Psoas muscle (tissue), 7 donors: ENCODE measurements at regions not wholly inside any gene's neighbourhood (a gene's known extent, or its start where the extent isn't known, plus 50 kb on each side); places are given as distances from the start of the nearest gene placed in this dataset.

Source experiments
- ATAC-seq, 4 donors: fragments of 200-7000 bp; cut with Tn5 transposase; one replicate each; pipeline ENCODE4 v1.9.1; 2020; ENCODE audit warnings: moderate library complexity in 3 of 4, mild to moderate bottlenecking in 2 of 4
- DNase-seq, 2 donors: peaks; one replicate each; pipeline ENCODE4 v3.0.0-alpha.2; 2020
- H3K27ac ChIP-seq: fragments of 200-600 bp; one replicate; pipeline ENCODE4 v1.8.0; 2022
- H3K27me3 ChIP-seq, 3 donors: fragments of 200-600 bp in 1 of 3; one replicate each; pipeline versions ENCODE4 v1.6.1 to v1.8.0; 2013 to 2022; ENCODE audit warnings: low read length in 2 of 3, mild to moderate bottlenecking in 2 of 3, moderate library complexity in 1 of 3; ENCODE audit not compliant: insufficient read depth in 3 of 3
- H3K36me3 ChIP-seq, 2 donors: fragments of 200-600 bp in 1 of 2; one replicate each; pipeline versions ENCODE4 v1.6.1 to v1.8.0; 2013 to 2022; ENCODE audit warnings: low read depth in 1 of 2, mild to moderate bottlenecking in 1 of 2, moderate library complexity in 1 of 2; ENCODE audit not compliant: insufficient read depth in 1 of 2
- H3K4me1 ChIP-seq: fragments of 200-600 bp; one replicate; pipeline ENCODE4 v1.8.0; 2022
- H3K4me3 ChIP-seq: fragments of 200-600 bp; one replicate; pipeline ENCODE4 v1.8.0; 2022; ENCODE audit warnings: mild to moderate bottlenecking
- H3K9me3 ChIP-seq: fragments of 200-600 bp; one replicate; pipeline ENCODE4 v1.8.0; 2022
- CTCF ChIP-seq: fragments of 200-600 bp; IDR thresholded peaks from one replicate; pipeline ENCODE4 v1.8.0; 2022; ENCODE audit warnings: antibody characterized with exemption
- WGBS, 3 donors: extraction: QIAGEN DNeasy Blood & Tissue Kit; methylation state at CpG; one replicate each; pipeline versions ENCODE4 v1.1.6 to v1.1.7; 2013; 5-methylcytosine and 5-hydroxymethylcytosine counted together
- intact Hi-C, 2 donors: fragments of 100-400 bp; cut with DNase I; formaldehyde crosslinking; loops; one replicate each; pipeline versions ENCODE4 v1.11.0 to v1.14.2; 2022
- donor health status: healthy with polysubstance abuse.
- donor health status: DM: no; HTN: no; CAD: no; lungs with moderate emphysema.
- donor health status: Bipolar disorder and iron deficiency.
- donor health status: healthy.
- donor health status: DM: yes; HTN: yes; CAD: no.
- donor health status: DM: no; HTN: no; CAD: no.
- donor health status: DM: yes; HTN: yes; CAD: no.

- H3K4me3 ChIP-seq, result no peak overlapping the region
- intact Hi-C loops, result no loop called here
- H3K4me1 ChIP-seq, result no peaks in the 10 kb centered on the region
- TF ChIP-seq CTCF, result no peak
- DNase-seq (no peak), ATAC-seq (no peak)
- no peaks in the 10 kb centered on the region for H3K9me3 ChIP-seq
- WGBS, 3 donors, result 30 to 53% (median 32%) methylated on average over 5 of the region's 5 CpGs
- H3K27ac ChIP-seq, result no peak overlapping the region
- no peaks in the 10 kb centered on the region for H3K36me3 ChIP-seq
- no peaks in the 10 kb centered on the region for H3K27me3 ChIP-seq
Observed at GRCh38 chr13:22031702-22032286, 360.9 kb downstream of the FGF9 start.

- H3K27me3 ChIP-seq, result no peaks in the 10 kb centered on the region
- ATAC-seq (no peak), DNase-seq (no peak)
- no peaks in the 10 kb centered on the region for H3K4me1 ChIP-seq
- intact Hi-C loops, result no loop called here
- H3K4me3 ChIP-seq, result no peak overlapping the region
- no peak for TF ChIP-seq CTCF
- no peaks in the 10 kb centered on the region for H3K9me3 ChIP-seq
- no peaks in the 10 kb centered on the region for H3K36me3 ChIP-seq
- WGBS, 3 donors, result 89 to 92% (median 90%) methylated on average over 6 of the region's 6 CpGs
- H3K27ac ChIP-seq, result no peak overlapping the region
Observed at GRCh38 chr13:22032905-22033304, 362.0 kb downstream of the FGF9 start.

GRCh38 chr13:22039961-22040360 is 369.1 kb downstream of the FGF9 start:
- H3K4me1 ChIP-seq, result no peaks in the 10 kb centered on the region
- no peaks in the 10 kb centered on the region for H3K36me3 ChIP-seq
- H3K9me3 ChIP-seq, result no peaks in the 10 kb centered on the region
- no peak overlapping the region for H3K27ac ChIP-seq
- no peak for ATAC-seq
- intact Hi-C loops, result no loop called here
- no peak for TF ChIP-seq CTCF
- no peaks in the 10 kb centered on the region for H3K27me3 ChIP-seq
- H3K4me3 ChIP-seq, result no peak overlapping the region
- no peak for DNase-seq

GRCh38 chr13:22040810-22041364 is 370.0 kb downstream of the FGF9 start:
- TF ChIP-seq CTCF, result no peak
- H3K27ac ChIP-seq, result no peak overlapping the region
- no peaks in the 10 kb centered on the region for H3K27me3 ChIP-seq
- no peaks in the 10 kb centered on the region for H3K4me1 ChIP-seq
- no peaks in the 10 kb centered on the region for H3K9me3 ChIP-seq
- intact Hi-C loops, result no loop called here
- H3K36me3 ChIP-seq, result no peaks in the 10 kb centered on the region
- H3K4me3 ChIP-seq, result no peak overlapping the region
- ATAC-seq, result no peak
- 85 to 90% (median 88%) methylated on average over 23 of the region's 23 CpGs for WGBS, 3 donors
- no peak for DNase-seq

GRCh38 chr13:22041741-22042140 is 370.9 kb downstream of the FGF9 start:
- H3K4me1 ChIP-seq, result no peaks in the 10 kb centered on the region
- H3K9me3 ChIP-seq, result no peaks in the 10 kb centered on the region
- 89 to 94% (median 91%) methylated on average over 2 of the region's 2 CpGs for WGBS, 3 donors
- no peak overlapping the region for H3K27ac ChIP-seq
- ATAC-seq (no peak), DNase-seq (no peak)
- no peaks in the 10 kb centered on the region for H3K36me3 ChIP-seq
- H3K4me3 ChIP-seq, result no peak overlapping the region
- H3K27me3 ChIP-seq, result no peaks in the 10 kb centered on the region
- intact Hi-C loops, result no loop called here
- no peak for TF ChIP-seq CTCF
